CD4-positive, alpha-beta T cell treated with Interleukin-6 for 4 hours (primary cell): ENCODE measurements at regions not wholly inside any gene's neighbourhood (a gene's known extent, or its start where the extent isn't known, plus 50 kb on each side); places are given as distances from the start of the nearest gene placed in this dataset.

ENCODE experiments used
- DNase-seq: peaks from one replicate; pipeline ENCODE4 v3.0.0-alpha.2; 2020; ENCODE audit warnings: mixed read lengths

DNA sequence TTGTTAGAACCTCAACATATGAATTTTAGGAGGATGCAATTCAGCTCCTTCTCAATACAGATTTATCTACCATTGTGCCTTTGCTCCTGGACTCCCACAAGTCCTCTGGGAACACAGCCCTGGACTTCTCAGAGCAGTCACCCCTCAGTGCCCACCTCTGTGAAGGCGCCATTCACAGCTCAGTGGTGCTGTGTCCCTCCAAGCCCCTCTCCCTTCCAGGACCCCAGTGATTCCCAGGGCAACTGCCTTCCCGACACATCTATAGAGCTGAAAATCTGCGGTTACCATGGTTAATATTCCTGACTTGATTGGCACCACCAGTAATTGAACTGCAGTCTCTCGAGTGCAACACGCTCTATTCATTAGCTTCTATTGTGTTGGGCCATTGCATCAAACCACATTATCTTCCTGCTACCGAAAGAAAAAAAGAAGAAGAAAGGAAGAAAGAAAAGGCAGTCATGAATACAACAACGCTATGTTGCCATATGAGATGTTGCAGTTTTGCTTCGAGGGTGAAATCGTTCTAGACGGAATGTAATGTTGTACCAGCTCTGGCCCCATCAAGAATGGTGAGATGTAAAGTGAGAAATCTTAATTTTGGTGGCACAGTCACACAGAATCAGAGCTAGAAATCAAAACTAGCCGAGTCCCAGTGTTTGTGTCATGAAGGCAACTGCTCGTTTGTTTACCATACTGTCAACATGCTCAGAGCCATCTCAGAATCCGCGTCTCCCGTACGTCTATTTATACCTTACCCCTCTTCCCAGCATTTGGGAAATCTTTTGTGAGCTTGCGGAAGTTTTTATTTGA lies 524.0 kb upstream of the ID2 start:
- no peak for DNase-seq

DNA sequence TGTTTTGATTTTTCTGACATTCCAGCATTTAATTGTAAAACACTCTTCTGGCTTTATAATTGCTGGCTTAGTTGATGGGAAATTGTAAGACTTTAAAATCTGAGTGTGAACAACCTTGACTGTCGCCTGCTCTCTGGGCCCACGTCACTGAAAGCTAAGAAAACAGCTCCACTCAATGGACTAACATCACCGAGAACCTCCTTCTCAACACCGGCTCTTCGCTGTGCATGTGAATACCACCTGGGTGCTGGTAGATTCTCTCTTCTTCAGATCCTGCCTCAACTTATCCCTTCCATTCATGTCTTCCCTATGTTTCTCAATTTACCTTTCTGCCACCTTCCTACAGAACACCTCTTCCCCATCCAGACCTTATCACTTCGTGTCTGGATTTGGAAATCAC lies 523.1 kb upstream of the ID2 start:
- no peak for DNase-seq

DNA sequence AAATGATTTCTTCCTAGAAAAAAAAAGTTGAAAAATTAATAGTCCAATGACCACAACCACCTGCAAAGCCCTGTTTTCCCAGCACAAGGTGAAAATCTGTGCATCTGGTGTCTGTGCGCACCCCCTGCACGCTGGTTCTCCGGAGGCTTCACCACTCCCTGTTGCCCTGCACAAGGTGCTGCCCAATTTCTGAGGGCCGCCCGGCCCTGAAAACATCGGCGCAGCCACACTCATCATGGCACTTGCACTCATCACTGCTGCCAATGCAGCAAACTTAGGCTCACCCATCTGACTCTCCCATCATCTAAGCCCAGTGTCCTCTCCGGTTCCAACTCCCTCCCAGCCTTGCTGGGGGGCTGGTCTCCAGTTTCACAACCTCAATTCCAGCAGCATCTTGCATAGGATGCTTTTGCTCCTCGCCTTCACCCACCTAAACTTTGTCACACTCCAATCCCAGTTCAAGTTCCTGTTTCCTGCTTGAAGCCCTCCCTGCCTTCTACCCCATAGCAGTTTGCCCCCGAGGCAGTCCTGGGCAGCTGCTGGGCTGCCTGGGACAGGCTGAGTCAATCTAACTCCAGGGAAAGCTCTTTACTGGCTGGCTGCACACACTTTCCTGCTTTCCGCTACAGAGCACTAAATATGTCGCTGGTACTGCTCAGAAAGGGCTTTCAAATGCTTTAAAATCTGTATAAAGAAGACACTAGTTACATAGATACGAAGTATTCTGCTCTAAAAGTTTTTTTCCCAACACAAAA lies 522.5 kb upstream of the ID2 start:
- no peak for DNase-seq

DNA sequence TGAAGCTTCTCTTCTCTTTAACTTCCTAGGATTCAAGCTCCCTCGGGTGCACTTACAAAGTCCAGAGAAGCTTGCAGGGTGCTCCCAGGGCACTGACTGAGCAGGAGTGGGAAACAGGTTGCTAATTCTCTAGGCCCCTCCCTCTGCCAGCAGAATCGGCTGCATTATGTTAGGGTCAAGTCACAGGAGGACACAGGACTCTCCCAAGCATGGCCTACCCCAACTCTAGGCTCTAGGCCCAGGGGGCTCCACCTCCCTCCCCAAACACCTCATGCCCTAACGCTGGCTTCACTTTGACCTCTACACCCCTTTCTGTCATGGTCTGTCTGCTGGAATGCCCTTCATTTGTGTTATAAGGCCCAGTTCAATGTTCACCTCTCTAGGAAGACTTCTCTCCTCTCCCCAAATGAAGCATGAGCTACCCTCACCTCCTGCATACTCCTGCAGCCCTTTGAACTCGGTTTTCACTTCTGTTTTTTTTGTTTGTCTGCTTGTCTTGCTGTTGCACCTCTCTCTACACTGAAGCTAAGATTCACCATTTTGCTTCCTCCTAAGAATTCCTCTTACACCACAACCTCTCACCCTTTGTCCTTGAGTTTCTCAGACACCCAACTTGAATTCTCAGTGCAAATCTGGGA lies 521.8 kb upstream of the ID2 start:
- no peak for DNase-seq

DNA sequence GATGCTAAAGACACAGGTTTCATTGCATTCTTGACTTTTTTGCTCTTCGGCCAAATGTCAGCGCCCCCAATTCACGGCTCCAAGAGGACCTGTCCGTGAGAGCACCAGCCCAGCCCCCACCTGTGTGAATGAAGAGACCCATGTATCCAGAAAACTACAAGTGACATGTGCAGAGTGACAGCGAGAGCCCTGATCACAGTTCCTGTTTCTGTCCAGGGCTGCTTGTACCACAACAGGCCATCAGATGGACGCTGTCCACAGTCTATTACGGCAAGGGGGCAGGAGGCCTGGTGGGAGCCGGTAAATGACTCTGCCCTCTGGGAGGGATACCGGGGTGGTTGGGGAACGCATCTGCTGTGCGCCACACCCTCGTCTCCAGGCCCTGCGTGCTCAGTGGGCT lies 520.9 kb upstream of the ID2 start:
- no peak for DNase-seq

- no peak for DNase-seq
Observed at GRCh38 chr2:8162552-8162951, 519.3 kb upstream of the ID2 start.

GRCh38 chr2:8165550-8165949 lies 516.3 kb upstream of the ID2 start:
- no peak for DNase-seq

- no peak for DNase-seq
Observed at GRCh38 chr2:8168022-8168717, 513.7 kb upstream of the ID2 start.

- DNase-seq, result no peak
Observed at GRCh38 chr2:8168876-8169424, 512.9 kb upstream of the ID2 start.

DNA sequence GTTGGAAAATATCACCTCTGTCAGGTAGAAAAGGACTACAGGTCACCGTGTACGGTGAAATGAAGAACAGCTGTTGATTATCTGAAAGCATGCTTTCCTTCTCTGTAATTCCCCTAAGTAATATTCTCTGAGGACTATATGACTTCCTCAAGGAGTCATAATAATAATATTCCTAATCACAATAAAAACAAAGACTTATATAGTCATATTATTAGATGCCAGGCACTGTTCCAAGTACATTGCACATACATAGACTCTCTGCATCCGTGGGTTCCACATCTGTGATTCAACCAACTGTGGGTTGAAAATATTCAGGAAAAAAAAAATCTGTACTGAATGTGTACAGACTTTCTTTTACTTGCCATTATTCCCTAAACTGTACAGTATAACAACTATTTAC lies 512.4 kb upstream of the ID2 start:
- DNase-seq, result no peak

- no peak for DNase-seq
Observed at GRCh38 chr2:8170552-8171327, 511.1 kb upstream of the ID2 start.

DNA sequence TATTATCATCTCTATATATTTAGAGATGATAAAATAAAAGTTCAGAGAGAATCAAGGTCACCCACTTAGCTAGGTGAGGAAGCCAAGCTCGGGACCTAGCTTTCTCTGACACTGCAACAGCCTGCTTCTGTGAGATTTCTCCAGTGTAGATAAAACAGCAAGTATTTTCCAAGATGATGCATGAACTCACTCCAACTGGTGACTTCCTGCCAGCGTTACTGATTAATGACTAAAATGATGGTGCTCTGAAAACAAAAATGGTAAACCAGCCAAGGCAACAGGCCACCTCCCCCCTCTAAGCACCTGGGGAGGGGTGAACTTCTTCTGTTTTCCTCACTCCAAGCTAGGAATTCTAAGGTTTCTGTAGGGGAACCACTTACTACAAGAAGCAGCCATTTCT lies 510.2 kb upstream of the ID2 start:
- DNase-seq, result no peak

- DNase-seq, result no peak
Observed at GRCh38 chr2:8172661-8173060, 509.2 kb upstream of the ID2 start.

DNA sequence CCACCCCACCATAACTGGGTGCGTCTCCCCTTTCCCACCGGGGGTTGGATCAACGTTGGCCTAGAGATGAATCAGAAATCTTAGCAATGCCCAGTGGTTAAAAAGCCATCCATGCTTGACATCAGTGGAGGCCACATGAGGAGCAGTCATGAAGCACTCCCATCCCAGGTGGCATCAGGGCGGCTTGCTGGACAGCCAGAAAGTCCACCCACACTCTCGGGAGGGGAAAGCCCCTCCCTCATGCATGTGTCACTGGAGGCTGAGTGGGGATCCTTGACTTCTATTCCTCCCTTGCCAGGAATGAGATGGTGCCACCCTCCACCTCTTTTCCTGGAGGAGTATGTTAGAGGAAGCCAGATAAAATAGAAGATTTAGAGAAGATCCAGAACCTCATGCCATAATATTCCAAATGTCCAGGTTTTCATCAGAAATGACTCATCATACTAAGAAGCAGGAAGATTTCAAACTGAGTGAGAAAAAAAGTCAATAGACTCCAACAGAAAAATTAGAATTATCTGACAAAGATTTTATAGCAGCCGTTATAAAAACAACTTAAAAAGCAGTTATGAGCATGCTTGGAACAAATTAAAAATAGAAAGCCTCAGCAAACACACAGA lies 507.1 kb upstream of the ID2 start:
- DNase-seq, result no peak

GRCh38 chr2:8176887-8177286 lies 505.0 kb upstream of the ID2 start:
- no peak for DNase-seq

- no peak for DNase-seq
Observed at GRCh38 chr2:8177566-8177965, 504.3 kb upstream of the ID2 start.

DNA sequence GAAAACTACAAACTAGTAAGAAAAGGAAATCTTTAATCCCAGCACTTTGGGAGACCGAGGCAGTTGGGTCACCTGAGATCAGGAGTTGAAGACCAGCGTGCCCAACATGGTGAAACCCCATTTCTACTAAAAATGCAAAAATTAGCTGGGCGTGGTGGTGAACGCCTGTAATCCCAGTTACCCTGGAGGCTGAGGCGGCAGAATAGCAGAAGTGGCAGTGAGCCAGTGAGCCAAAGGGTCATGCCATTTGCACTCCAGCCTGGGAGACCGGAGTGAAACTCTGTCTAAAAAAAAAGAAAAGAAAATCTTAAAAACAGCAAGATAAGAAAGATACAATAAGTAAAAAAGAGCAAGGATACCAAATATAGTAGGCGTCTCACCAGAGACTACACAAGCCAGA lies 502.9 kb upstream of the ID2 start:
- no peak for DNase-seq

GRCh38 chr2:8189316-8189715 lies 492.5 kb upstream of the ID2 start:
- no peak for DNase-seq

DNA sequence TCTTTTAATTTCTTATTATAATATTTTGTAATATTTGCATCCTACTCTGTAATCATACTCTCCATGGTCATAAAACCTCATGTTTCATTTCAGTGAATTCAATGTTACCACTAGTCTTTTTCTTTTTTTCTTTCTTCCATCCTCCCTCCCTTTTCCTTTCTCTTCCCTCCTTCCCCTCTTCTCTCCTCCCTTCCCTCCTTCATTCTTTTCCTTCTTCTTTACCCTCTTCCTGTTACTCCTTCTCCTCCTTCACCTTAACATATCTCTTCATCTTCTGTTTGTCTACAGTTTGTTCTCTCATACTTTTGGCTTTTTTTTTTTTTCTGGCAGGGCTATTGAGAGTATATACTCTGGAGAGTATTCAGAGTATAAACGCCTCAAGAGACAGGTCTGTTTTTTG lies 491.6 kb upstream of the ID2 start:
- no peak for DNase-seq

GRCh38 chr2:8191427-8191826 lies 490.4 kb upstream of the ID2 start:
- DNase-seq, result no peak

- DNase-seq, result no peak
Observed at GRCh38 chr2:8193146-8193545, 488.7 kb upstream of the ID2 start.
